ENCODE measurements at regions not wholly inside any gene's neighbourhood (a gene's known extent, or its start where the extent isn't known, plus 50 kb on each side); places are given as distances from the start of the nearest gene placed in this dataset.

DNA sequence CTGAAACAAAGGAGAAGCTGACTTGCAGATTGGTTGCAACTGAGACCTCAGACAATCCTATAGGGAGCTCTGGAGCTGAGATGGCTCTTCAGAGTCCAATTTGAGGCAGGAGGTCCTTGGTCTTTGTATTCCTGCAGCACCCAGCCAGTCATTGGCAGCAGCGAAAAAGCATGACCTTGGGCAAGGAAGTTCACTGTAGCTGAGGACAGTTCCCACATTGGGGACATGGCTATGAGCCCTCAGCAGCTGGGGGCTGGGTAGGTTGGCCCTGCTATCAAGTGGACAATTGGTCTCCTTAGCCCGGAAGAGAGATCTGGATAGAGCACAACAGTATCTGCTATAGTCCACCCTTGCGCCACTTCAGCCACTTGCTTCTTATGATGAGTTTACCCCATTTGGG lies 56.9 kb upstream of the ATP6AP2 start:
- no peak overlapping the region for H3K9ac ChIP-seq
- no peak overlapping the region for H3K27ac ChIP-seq (ENCODE audit: low read depth in 2 of 2, low read length in 1 of 2)
- H2AFZ ChIP-seq (ENCODE audit: low read depth), result no peak overlapping the region
- no peak overlapping the region for H3K4me2 ChIP-seq
- no peaks in the 10 kb centered on the region for H3K9me2 ChIP-seq
- no peaks in the 10 kb centered on the region for H3K9me3 ChIP-seq
- WGBS (ENCODE audit: low lambda C conversion rate), result 0% methylated on average over 1 of the region's 3 CpGs
- H4K20me1 ChIP-seq (ENCODE audit: insufficient read depth), result no peaks in the 10 kb centered on the region
- no peaks in the 10 kb centered on the region for H3F3A ChIP-seq (replicated peaks; ENCODE audit: insufficient read depth)
- ChIA-PET CTCF (interaction anchor here (1.2 kb wide), 1 partner anchor 20 kb away, joined by 3 read pairs; no protein-coding TSS in a partner anchor), POLR2A (no interaction called here)
- H3K36me3 ChIP-seq (replicated peaks in 1 of 2; ENCODE audit: control insufficient read depth in 1 of 2, insufficient read depth in 2 of 2, low read length in 1 of 2), result no peaks in the 10 kb centered on the region
- no peak for TF ChIP-seq GABPA (IDR thresholded peaks at IDR 0.05; ENCODE audit: low read depth)
- TF ChIP-seq, protein P1, sequence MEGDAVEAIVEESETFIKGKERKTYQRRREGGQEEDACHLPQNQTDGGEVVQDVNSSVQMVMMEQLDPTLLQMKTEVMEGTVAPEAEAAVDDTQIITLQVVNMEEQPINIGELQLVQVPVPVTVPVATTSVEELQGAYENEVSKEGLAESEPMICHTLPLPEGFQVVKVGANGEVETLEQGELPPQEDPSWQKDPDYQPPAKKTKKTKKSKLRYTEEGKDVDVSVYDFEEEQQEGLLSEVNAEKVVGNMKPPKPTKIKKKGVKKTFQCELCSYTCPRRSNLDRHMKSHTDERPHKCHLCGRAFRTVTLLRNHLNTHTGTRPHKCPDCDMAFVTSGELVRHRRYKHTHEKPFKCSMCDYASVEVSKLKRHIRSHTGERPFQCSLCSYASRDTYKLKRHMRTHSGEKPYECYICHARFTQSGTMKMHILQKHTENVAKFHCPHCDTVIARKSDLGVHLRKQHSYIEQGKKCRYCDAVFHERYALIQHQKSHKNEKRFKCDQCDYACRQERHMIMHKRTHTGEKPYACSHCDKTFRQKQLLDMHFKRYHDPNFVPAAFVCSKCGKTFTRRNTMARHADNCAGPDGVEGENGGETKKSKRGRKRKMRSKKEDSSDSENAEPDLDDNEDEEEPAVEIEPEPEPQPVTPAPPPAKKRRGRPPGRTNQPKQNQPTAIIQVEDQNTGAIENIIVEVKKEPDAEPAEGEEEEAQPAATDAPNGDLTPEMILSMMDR (IDR thresholded peaks at IDR 0.05), result no peak
- no peak for TF ChIP-seq SMC3 (IDR thresholded peaks at IDR 0.05; ENCODE audit: low read depth, low read length)
- no peak for TF ChIP-seq NFIC (IDR thresholded peaks at IDR 0.05; ENCODE audit: borderline replicate concordance)
- H3K4me1 ChIP-seq (ENCODE audit: control insufficient read depth in 1 of 2, insufficient read depth in 2 of 2, low read depth in 1 of 2, low read length in 1 of 2), result no peaks in the 10 kb centered on the region
- no peak for DNase-seq
- H3K27me3 ChIP-seq (ENCODE audit: insufficient read depth), result peaks cover 26% of the 10 kb centered on the region
- no peak overlapping the region for H3K4me3 ChIP-seq (ENCODE audit: low read depth in 2 of 2, low read length in 1 of 2)
- H3K79me2 ChIP-seq (ENCODE audit: insufficient read depth), result no peaks in the 10 kb centered on the region

DNA sequence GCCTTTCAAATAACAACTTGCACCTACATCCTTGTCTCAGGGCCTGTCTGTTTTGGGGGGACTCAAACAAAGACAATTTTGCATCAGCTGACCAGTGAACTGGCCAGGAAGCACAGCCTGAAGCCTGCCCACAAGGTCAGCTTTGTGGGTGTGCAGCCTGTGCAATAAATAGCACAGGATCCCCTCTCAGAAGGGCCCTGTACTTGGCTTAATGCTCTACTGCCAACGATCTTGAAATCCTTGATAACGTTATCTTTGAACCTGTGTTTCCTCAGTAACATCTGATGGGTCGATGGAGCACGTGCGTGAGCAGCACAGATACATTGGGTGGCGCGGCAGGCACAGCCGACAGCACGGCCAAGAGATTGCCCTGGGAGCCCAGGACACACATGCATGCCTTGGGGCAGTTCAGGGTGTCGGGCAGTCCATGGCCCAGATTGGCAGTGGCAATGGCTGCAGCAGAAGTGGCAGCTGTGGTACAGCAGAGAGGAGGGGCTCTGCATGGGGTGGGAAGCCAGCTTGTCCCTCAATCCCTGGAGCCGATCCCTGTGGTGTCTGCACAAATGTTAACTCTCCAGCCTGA lies 58.8 kb upstream of the ATP6AP2 start:
- Histone ChIP-seq H3K4me1 (ENCODE audit: control insufficient read depth in 1 of 2, insufficient read depth in 2 of 2, low read depth in 1 of 2, low read length in 1 of 2) (no peaks in the 10 kb centered on the region; a peak in 1 of 4 replicates), H3K27me3 (ENCODE audit: insufficient read depth) (peaks cover 26% of the 10 kb centered on the region), H3K27ac (ENCODE audit: low read depth in 2 of 2, low read length in 1 of 2) (no peak overlapping the region), H3K9ac (no peak overlapping the region), H3K79me2 (ENCODE audit: insufficient read depth) (no peaks in the 10 kb centered on the region), H3F3A (replicated peaks; ENCODE audit: insufficient read depth) (no peaks in the 10 kb centered on the region), H3K9me2 (no peaks in the 10 kb centered on the region), H3K4me2 (no peak overlapping the region), H3K36me3 (replicated peaks in 1 of 2; ENCODE audit: control insufficient read depth in 1 of 2, insufficient read depth in 2 of 2, low read length in 1 of 2) (no peaks in the 10 kb centered on the region), H3K9me3 (no peaks in the 10 kb centered on the region), H2AFZ (ENCODE audit: low read depth) (no peak overlapping the region), H4K20me1 (ENCODE audit: insufficient read depth) (no peaks in the 10 kb centered on the region), H3K4me3 (ENCODE audit: low read depth in 2 of 2, low read length in 1 of 2) (no peak overlapping the region)
- ChIA-PET POLR2A (interaction anchor here (0.6 kb wide), 1 partner anchor 12 kb away, joined by 4 read pairs; no protein-coding TSS in a partner anchor), CTCF (interaction anchor here (1.7 kb wide), 1 partner anchor 22 kb away, joined by 5 read pairs; no protein-coding TSS in a partner anchor)
- TF ChIP-seq YY1 (IDR thresholded peaks at IDR 0.05; ENCODE audit: low read depth), result no peak
- TF ChIP-seq, protein P2, sequence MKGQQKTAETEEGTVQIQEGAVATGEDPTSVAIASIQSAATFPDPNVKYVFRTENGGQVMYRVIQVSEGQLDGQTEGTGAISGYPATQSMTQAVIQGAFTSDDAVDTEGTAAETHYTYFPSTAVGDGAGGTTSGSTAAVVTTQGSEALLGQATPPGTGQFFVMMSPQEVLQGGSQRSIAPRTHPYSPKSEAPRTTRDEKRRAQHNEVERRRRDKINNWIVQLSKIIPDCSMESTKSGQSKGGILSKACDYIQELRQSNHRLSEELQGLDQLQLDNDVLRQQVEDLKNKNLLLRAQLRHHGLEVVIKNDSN (IDR thresholded peaks at IDR 0.05; ENCODE audit: borderline replicate concordance, low read depth), result no peak
- TF ChIP-seq, protein P3, sequence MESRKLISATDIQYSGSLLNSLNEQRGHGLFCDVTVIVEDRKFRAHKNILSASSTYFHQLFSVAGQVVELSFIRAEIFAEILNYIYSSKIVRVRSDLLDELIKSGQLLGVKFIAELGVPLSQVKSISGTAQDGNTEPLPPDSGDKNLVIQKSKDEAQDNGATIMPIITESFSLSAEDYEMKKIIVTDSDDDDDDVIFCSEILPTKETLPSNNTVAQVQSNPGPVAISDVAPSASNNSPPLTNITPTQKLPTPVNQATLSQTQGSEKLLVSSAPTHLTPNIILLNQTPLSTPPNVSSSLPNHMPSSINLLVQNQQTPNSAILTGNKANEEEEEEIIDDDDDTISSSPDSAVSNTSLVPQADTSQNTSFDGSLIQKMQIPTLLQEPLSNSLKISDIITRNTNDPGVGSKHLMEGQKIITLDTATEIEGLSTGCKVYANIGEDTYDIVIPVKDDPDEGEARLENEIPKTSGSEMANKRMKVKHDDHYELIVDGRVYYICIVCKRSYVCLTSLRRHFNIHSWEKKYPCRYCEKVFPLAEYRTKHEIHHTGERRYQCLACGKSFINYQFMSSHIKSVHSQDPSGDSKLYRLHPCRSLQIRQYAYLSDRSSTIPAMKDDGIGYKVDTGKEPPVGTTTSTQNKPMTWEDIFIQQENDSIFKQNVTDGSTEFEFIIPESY (IDR thresholded peaks at IDR 0.05; ENCODE audit: borderline replicate concordance, low read depth), result no peak
- no peak for TF ChIP-seq ELF1 (IDR thresholded peaks at IDR 0.05)
- TF ChIP-seq TEAD4 (IDR thresholded peaks at IDR 0.05; ENCODE audit: borderline replicate concordance, insufficient read depth), result no peak
- TF ChIP-seq, protein P1 (IDR thresholded peaks at IDR 0.05), result no peak
- TF ChIP-seq, protein P4, sequence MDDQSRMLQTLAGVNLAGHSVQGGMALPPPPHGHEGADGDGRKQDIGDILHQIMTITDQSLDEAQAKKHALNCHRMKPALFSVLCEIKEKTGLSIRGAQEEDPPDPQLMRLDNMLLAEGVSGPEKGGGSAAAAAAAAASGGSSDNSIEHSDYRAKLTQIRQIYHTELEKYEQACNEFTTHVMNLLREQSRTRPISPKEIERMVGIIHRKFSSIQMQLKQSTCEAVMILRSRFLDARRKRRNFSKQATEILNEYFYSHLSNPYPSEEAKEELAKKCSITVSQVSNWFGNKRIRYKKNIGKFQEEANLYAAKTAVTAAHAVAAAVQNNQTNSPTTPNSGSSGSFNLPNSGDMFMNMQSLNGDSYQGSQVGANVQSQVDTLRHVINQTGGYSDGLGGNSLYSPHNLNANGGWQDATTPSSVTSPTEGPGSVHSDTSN (IDR thresholded peaks at IDR 0.05), result no peak
- no peak for TF ChIP-seq RFX5 (IDR thresholded peaks at IDR 0.05; ENCODE audit: low read length)
- no peak for TF ChIP-seq NRF1 (IDR thresholded peaks at IDR 0.05; ENCODE audit: low read depth, low read length)
- no peak for TF ChIP-seq EP300 (IDR thresholded peaks at IDR 0.05; ENCODE audit: borderline replicate concordance in 1 of 2, low read depth in 1 of 2, low read length in 1 of 2)
- no peak for TF ChIP-seq EZH2phosphoT487 (IDR thresholded peaks at IDR 0.05; ENCODE audit: borderline replicate concordance, low read depth)
- no peak for TF ChIP-seq FOXJ3 (CRISPR knock-in tag; IDR thresholded peaks at IDR 0.05)
- 13% methylated on average over 9 of the region's 11 CpGs for WGBS (ENCODE audit: low lambda C conversion rate)
- no peak for DNase-seq

All from SK-N-SH (cell line).